Sciatic nerve (tissue), 2 donors: ENCODE measurements at regions not wholly inside any gene's neighbourhood (a gene's known extent, or its start where the extent isn't known, plus 50 kb on each side); places are given as distances from the start of the nearest gene placed in this dataset.

Experiments used
- ATAC-seq: fragments of 200-7000 bp; cut with Tn5 transposase; one replicate; pipeline ENCODE4 v1.9.1; 2020; ENCODE audit warnings: mild to moderate bottlenecking, moderate library complexity
- DNase-seq: peaks from one replicate; pipeline ENCODE4 v3.0.0-alpha.2; 2020; ENCODE audit warnings: low spot score
- intact Hi-C: fragments of 100-400 bp; cut with DNase I; formaldehyde crosslinking; loops from one replicate; pipeline ENCODE4 v1.14.2; 2022
- donor health status: DM: no; HTN: no; CAD: no.
- donor health status: DM: no; HTN: no; CAD: no.

DNA sequence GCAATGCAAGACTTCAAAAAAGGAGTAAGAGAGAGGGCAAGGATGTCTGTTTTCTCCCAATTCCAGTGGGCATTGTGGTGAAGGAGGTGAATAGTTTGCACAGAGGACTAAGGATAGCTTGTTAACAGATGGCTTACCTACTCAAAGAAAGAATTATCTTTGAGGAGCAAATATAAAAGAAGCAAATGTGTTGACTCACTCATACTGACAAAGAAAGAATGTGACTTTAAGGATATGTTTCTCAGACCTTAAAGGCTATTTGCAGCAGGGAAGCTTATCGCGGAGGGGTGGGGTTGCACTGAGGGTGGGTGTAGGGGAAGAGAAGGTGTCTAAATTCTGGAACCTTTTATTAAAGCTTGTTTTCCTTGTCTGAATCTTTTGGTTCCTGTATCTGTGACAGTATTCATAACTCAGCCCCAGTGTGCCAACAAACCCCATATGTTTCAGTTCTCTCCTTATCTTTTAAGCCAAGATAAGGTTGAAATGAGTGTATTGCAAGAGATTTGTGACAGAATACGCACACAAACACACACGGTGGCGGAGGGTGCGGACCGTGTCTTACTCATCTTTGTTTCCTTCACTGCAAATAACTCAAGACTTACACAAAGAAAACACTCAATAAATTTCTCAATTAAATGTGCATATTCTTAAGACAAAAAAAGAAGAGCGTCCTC lies 146.4 kb upstream of the ARID2 start:
- intact Hi-C loops = no loop called here
- ATAC-seq (no peak), DNase-seq (no peak)

DNA sequence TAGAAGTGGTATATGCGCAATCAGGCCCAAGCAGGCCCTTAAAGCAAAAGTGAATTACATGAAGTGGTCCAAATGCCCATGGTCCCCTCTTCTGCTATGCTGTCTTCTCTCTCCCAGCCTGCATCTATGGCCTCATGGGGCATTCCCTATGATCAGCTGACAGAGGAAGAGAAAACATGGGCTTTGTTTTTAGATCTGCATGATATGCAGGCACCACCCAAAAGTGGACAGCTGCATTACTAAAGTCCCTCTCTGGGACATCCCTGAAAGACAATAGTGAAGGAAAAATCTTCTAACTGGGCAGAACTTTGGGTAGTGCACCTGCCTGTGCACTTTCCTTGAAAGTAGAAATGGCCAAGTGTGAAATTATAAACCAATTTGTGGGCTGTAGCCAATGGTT lies 145.2 kb upstream of the ARID2 start:
- intact Hi-C loops = no loop called here
- no peak for ATAC-seq
- DNase-seq = no peak

DNA sequence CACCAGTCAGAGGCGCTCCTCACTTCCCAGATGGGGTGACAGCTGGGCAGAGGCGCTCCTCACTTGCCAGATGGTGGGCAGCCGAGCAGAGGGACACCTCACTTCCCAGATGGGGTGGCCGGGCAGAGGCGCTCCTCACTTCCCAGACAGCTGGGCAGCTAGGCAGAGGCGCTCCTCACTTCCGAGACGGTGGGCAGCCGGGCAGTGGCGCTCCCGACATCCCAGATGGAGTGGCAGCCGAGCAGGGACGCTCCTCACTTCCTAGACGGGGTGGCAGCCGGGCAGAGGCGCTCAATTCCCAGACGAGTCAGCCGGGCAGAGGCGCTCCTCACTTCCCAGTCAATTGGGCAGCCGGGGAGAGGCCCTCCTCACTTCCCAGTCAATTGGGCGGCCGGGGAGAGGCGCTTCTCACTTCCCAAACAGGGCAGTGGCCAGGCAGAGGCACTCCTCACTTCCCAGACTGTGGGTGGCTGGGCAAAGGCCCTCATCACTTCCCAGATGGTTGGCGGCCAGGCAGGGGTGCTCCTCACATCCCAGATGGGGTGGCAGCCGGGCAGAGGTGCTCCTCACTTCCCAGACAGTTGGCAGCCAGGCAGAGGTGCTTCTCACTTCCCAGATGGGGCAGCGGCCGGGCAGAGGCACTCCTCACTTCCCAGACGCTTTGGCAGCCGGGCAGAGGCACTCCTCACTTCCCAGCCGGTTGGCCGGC lies 143.8 kb upstream of the ARID2 start:
- no peak for DNase-seq
- intact Hi-C loops = no loop called here
- ATAC-seq = no peak

- ATAC-seq (no peak), DNase-seq (no peak)
- intact Hi-C loops = no loop called here
Measured at GRCh38 chr12:45586486-45586885, 143.0 kb upstream of the ARID2 start.

DNA sequence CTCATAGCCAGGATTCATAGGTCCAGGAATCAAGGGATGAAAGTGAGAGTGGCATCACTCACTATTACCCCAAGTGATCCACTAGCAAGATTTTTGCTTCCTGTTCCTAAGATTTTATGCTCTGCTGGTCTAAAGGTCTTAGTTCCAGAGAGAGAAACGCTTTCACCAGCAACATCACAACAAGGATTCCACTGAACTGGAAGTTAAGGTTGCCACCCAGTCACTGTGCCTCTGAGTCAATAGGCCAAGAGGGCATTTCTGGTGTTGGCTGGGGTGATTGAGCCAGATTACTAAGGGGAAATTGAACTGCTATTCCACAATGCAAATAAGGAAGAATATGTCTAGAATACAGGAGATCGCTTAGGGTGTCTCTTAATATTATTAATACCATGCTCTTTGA lies 142.5 kb upstream of the ARID2 start:
- ATAC-seq (no peak), DNase-seq (no peak)
- intact Hi-C loops = no loop called here

- ATAC-seq = no peak
- intact Hi-C loops = no loop called here
- no peak for DNase-seq
Measured at GRCh38 chr12:45587877-45588533, 141.5 kb upstream of the ARID2 start.

DNA sequence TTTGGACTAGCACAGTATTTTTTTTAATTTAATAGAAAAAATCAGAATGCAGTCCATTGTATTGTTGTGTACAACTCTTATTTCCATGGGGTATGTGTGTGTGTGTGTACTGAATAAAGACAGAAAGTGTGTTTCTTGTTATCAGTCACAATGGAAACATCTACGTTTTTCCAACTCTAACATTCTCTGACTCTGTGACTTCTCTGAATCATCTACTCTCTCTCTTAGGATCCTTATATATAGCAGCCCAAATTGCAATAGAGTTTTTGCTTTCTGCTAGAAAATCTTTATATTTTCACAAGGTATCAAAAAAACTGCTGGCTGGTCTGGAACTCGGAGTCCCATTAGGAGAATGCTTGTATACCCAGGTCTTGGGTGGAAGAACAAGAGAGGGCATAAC lies 138.9 kb upstream of the ARID2 start:
- no peak for DNase-seq
- no peak for ATAC-seq
- intact Hi-C loops = no loop called here

DNA sequence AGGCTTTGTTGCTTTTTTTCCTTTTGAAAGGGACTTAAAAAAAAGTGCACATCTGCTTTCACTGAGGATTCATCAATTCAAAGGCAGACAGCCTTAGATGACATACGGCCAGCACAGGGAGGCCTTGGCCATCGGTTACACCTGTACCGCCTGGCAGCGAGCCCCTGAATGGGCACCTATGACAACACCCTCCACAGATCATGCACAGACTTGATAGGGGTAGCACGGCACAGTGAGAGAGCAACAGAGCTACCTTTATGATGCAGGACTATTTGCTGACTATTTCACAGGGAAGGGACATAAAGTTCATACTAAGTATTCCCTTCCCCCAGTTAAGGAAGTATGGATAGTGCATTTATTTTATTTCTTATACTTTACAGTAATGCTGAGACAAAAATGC lies 137.9 kb upstream of the ARID2 start:
- DNase-seq = no peak
- intact Hi-C loops = no loop called here
- ATAC-seq = no peak

DNA sequence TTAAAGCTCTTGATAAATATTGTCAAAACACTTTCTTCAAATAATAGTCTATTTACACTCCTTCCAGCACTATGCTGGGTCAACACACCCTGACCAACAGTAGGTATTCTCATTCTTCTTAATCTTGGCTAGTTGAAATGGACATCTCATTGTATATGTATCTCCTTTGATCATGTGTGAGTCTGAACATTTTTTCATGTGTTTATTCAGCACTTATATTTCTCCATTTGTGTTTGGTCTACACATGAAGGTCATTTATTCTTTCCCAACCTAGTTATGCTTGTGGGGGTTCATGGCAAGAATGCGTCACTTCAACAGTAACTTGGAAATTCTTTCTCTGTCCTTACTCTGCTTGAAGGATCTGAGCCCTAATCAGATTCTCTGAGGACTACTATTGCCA lies 133.1 kb upstream of the ARID2 start:
- intact Hi-C loops = no loop called here
- ATAC-seq = no peak

DNA sequence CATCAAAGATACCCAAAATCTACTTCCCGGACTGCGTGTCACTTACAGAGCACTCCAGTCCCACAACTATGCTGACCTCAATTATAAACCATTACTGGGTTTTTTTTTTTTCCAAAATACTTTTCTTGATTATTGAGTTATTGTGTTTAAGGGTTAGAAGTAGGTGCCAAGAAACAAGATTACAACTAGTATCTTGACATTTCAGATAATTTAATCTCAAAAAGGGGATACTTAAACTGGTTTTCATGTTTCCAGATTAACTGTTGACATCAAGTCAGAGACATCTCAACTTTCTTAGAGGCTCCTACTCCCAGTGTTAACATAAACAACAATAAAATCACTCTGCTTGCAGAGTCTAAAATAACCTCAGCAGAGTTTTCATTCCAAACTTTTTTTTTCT lies 131.2 kb upstream of the ARID2 start:
- intact Hi-C loops = no loop called here
- no peak for DNase-seq
- no peak for ATAC-seq

More for the DNA sequence above, 133.1 kb upstream of the ARID2 start:
- no peak for DNase-seq

DNA sequence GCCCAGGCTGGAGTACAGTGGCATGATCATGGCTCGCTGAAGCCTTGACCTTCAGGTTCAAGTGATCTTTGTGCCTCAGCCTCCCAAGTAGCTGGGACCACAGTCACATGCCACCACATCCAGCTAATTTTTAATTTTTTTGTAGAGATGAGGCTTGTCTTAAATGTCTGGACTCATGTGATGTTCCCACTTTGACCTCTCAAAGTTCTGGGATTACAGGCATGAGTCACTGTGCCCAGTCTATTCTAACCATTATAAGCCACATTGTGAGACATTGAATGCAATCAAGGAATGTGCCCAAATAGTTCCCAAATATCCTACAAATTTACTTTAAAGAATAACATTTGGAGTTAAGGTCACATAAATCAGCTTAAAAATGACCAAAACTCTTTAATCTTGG lies 130.7 kb upstream of the ARID2 start:
- DNase-seq (no peak), ATAC-seq (no peak)
- intact Hi-C loops = no loop called here

GRCh38 chr12:45599196-45599595 lies 130.3 kb upstream of the ARID2 start:
- intact Hi-C loops = no loop called here
- ATAC-seq = no peak
- no peak for DNase-seq

GRCh38 chr12:45601390-45601789 lies 128.1 kb upstream of the ARID2 start:
- no peak for ATAC-seq
- intact Hi-C loops = no loop called here

GRCh38 chr12:45601888-45602287 lies 127.6 kb upstream of the ARID2 start:
- DNase-seq (no peak), ATAC-seq (no peak)
- intact Hi-C loops = no loop called here

More at GRCh38 chr12:45601390-45601789, 128.1 kb upstream of the ARID2 start:
- DNase-seq = no peak

- no peak for DNase-seq
- no peak for ATAC-seq
- intact Hi-C loops = no loop called here
Measured at GRCh38 chr12:45605624-45606023, 123.9 kb upstream of the ARID2 start.

- ATAC-seq = no peak
- no peak for DNase-seq
- intact Hi-C loops = no loop called here
Measured at GRCh38 chr12:45611061-45611460, 118.4 kb upstream of the ARID2 start.

DNA sequence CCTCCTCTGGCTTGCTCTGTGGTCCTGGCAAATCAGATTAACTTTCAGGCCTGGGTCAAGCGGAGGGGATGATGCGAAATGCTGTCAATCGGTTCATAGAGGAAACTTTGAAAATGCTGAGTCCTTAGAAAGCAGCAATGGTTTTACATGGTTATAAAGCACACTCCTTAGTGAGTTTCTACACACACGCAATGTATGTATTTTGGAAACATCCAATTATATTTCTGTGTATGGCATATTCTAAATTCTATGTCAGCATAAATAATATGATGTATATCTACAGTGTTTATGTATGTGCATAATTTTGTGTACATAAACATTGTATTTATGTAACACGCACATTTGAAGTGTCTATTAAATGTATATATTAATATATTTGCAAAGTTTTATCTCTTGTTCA lies 118.0 kb upstream of the ARID2 start:
- ATAC-seq (no peak), DNase-seq (no peak)
- intact Hi-C loops = no loop called here

DNA sequence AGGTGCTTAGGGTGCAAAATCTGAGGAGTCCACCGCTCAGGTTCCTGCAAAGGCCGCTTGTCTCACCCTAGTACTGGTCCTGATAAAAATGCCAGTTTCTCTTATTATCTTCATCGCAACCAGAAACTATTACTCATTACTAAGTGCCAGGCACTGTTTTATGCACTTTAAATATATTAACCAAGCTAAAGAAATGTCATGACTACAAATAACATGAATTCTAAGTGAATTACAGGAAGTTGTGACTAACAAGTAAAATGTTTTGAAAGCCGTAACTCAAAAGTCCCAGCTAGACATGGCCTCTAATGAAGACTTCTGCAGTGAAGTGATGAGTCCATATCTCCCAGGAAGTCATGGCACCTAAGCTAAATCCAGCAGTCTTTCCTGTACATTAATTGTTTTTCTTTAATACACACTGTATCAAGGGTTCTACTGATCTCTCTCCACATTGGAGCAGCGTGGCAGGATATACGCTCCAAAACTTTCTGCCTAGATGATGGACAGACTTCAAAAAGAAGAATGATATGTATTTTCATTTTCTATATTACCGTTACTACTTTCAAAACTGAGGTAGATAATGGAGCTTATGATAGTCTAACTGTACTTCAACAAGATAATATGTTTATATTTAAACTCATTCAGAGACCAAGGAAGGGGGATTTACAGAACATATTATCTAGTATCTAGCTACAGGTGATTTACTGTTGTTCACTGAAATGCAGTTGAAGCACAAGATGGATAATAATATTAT lies 117.3 kb upstream of the ARID2 start:
- no peak for DNase-seq

DNA sequence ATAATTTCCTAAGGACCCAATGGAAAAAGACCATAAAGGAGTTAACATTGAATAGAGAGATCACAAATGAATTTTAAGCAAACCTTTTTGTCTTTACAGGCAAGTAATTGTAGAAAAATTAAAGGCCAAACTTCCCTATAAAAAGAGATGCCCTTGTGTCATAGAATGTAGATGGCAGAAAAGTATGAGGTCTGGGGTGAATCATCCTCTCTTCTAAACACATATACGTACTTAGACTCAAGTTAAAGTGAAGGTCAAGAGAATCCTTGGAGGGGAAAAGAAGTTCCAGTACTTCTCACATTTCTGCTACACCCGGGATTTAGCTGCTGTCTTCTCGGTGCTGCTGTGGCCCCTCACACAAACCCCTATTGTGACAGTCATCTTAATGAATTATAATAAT lies 116.2 kb upstream of the ARID2 start:
- ATAC-seq (no peak), DNase-seq (no peak)
- intact Hi-C loops = no loop called here

More for the DNA sequence above, 117.3 kb upstream of the ARID2 start:
- intact Hi-C loops = no loop called here
- no peak for ATAC-seq

- ATAC-seq = no peak
- intact Hi-C loops = no loop called here
- no peak for DNase-seq
Measured at GRCh38 chr12:45613855-45614254, 115.7 kb upstream of the ARID2 start.
